ENCODE measurements at regions not wholly inside any gene's neighbourhood (a gene's known extent, or its start where the extent isn't known, plus 50 kb on each side); places are given as distances from the start of the nearest gene placed in this dataset.

- no peak for TF ChIP-seq CTCF (IDR thresholded peaks at IDR 0.05; ENCODE audit: insufficient read depth, low read length, poor library complexity, severe bottlenecking)
- Histone ChIP-seq H3K36me3 (ENCODE audit: control insufficient read depth, insufficient read depth, low read length) (no peaks in the 10 kb centered on the region), H3K27me3 (ENCODE audit: control insufficient read depth, insufficient read depth, low read length) (no peaks in the 10 kb centered on the region), H3K4me3 (ENCODE audit: low read depth, low read length) (no peak overlapping the region)
- DNase-seq (ENCODE audit: low read depth): no peak
Observed at GRCh38 chr2:217154923-217155322, 295.1 kb upstream of the TNP1 start.

GRCh38 chr2:217153510-217153909, 293.6 kb upstream of the TNP1 start:
- TF ChIP-seq CTCF (IDR thresholded peaks at IDR 0.05; ENCODE audit: insufficient read depth, low read length, poor library complexity, severe bottlenecking): no peak
- Histone ChIP-seq H3K36me3 (ENCODE audit: control insufficient read depth, insufficient read depth, low read length) (no peaks in the 10 kb centered on the region), H3K27me3 (ENCODE audit: control insufficient read depth, insufficient read depth, low read length) (no peaks in the 10 kb centered on the region), H3K4me3 (ENCODE audit: low read depth, low read length) (no peak overlapping the region)
- no peak for DNase-seq (ENCODE audit: low read depth)

GRCh38 chr2:217152831-217153230, 293.0 kb upstream of the TNP1 start:
- no peaks in the 10 kb centered on the region for H3K36me3 ChIP-seq (ENCODE audit: control insufficient read depth, insufficient read depth, low read length)
- no peak for DNase-seq (ENCODE audit: low read depth)
- no peak for TF ChIP-seq CTCF (IDR thresholded peaks at IDR 0.05; ENCODE audit: insufficient read depth, low read length, poor library complexity, severe bottlenecking)
- H3K4me3 ChIP-seq (ENCODE audit: low read depth, low read length): no peak overlapping the region
- H3K27me3 ChIP-seq (ENCODE audit: control insufficient read depth, insufficient read depth, low read length): no peaks in the 10 kb centered on the region

GRCh38 chr2:217151509-217152206, 291.8 kb upstream of the TNP1 start:
- TF ChIP-seq CTCF (IDR thresholded peaks at IDR 0.05; ENCODE audit: insufficient read depth, low read length, poor library complexity, severe bottlenecking): no peak
- DNase-seq (ENCODE audit: low read depth): no peak
- no peaks in the 10 kb centered on the region for H3K36me3 ChIP-seq (ENCODE audit: control insufficient read depth, insufficient read depth, low read length)
- H3K4me3 ChIP-seq (ENCODE audit: low read depth, low read length): no peak overlapping the region
- H3K27me3 ChIP-seq (ENCODE audit: control insufficient read depth, insufficient read depth, low read length): no peaks in the 10 kb centered on the region

- no peak overlapping the region for H3K4me3 ChIP-seq (ENCODE audit: low read depth, low read length)
- H3K36me3 ChIP-seq (ENCODE audit: control insufficient read depth, insufficient read depth, low read length): no peaks in the 10 kb centered on the region
- no peak for TF ChIP-seq CTCF (IDR thresholded peaks at IDR 0.05; ENCODE audit: insufficient read depth, low read length, poor library complexity, severe bottlenecking)
- DNase-seq (ENCODE audit: low read depth): no peak
- H3K27me3 ChIP-seq (ENCODE audit: control insufficient read depth, insufficient read depth, low read length): no peaks in the 10 kb centered on the region
Observed at GRCh38 chr2:217150236-217150635, 290.4 kb upstream of the TNP1 start.

GRCh38 chr2:217149087-217149660, 289.3 kb upstream of the TNP1 start:
- H3K4me3 ChIP-seq (ENCODE audit: low read depth, low read length): no peak overlapping the region
- no peaks in the 10 kb centered on the region for H3K27me3 ChIP-seq (ENCODE audit: control insufficient read depth, insufficient read depth, low read length)
- no peak for TF ChIP-seq CTCF (IDR thresholded peaks at IDR 0.05; ENCODE audit: insufficient read depth, low read length, poor library complexity, severe bottlenecking)
- no peaks in the 10 kb centered on the region for H3K36me3 ChIP-seq (ENCODE audit: control insufficient read depth, insufficient read depth, low read length)
- DNase-seq (ENCODE audit: low read depth): no peak
